ENCODE measurements at regions not wholly inside any gene's neighbourhood (a gene's known extent, or its start where the extent isn't known, plus 50 kb on each side); places are given as distances from the start of the nearest gene placed in this dataset.

GRCh38 chr1:30034627-30035521 is 688.5 kb downstream of the MATN1 start:
- H3K9me3 ChIP-seq: peaks cover 11% of the 10 kb centered on the region
- H3K36me3 ChIP-seq (ENCODE audit: low read depth): no peaks in the 10 kb centered on the region
- no peak for ATAC-seq
- DNase-seq: no peak
- H3K4me3 ChIP-seq: no peak overlapping the region
- intact Hi-C loops (cut with DNase I, micrococcal nuclease): no loop called here
- no peak for TF ChIP-seq CTCF (IDR thresholded peaks at IDR 0.05)
- H3K4me1 ChIP-seq (ENCODE audit: low read depth): peaks cover 4% of the 10 kb centered on the region

GRCh38 chr1:30034105-30034626 is 689.2 kb downstream of the MATN1 start:
- no peak for ATAC-seq
- no peaks in the 10 kb centered on the region for H3K36me3 ChIP-seq (ENCODE audit: low read depth)
- no peaks in the 10 kb centered on the region for H3K4me1 ChIP-seq (ENCODE audit: low read depth)
- H3K9me3 ChIP-seq: peaks cover 11% of the 10 kb centered on the region
- intact Hi-C loops (cut with DNase I, micrococcal nuclease): no loop called here
- DNase-seq: no peak
- TF ChIP-seq CTCF (IDR thresholded peaks at IDR 0.05): no peak
- no peak overlapping the region for H3K4me3 ChIP-seq

- Histone ChIP-seq H3K36me3 (ENCODE audit: low read depth) (no peaks in the 10 kb centered on the region), H3K9me3 (peaks cover 11% of the 10 kb centered on the region), H3K4me1 (ENCODE audit: low read depth) (no peaks in the 10 kb centered on the region), H3K4me3 (no peak overlapping the region)
- no peak for DNase-seq
- intact Hi-C loops (cut with DNase I, micrococcal nuclease): no loop called here
- no peak for ATAC-seq
- TF ChIP-seq CTCF (IDR thresholded peaks at IDR 0.05): no peak
These were observed 689.9 kb downstream of the MATN1 start for GRCh38 chr1:30033256-30034104.

- no peaks in the 10 kb centered on the region for H3K36me3 ChIP-seq (ENCODE audit: low read depth)
- intact Hi-C loops (cut with DNase I, micrococcal nuclease): no loop called here
- H3K4me3 ChIP-seq: no peak overlapping the region
- peaks cover 11% of the 10 kb centered on the region for H3K9me3 ChIP-seq
- ATAC-seq (no peak), DNase-seq (no peak)
- TF ChIP-seq CTCF (IDR thresholded peaks at IDR 0.05): no peak
- H3K4me1 ChIP-seq (ENCODE audit: low read depth): no peaks in the 10 kb centered on the region
These were observed 691.1 kb downstream of the MATN1 start for GRCh38 chr1:30032302-30032701.

GRCh38 chr1:30029677-30030076 is 693.7 kb downstream of the MATN1 start:
- ATAC-seq (no peak), DNase-seq (no peak)
- H3K4me3 ChIP-seq: no peak overlapping the region
- H3K4me1 ChIP-seq (ENCODE audit: low read depth): no peaks in the 10 kb centered on the region
- no peaks in the 10 kb centered on the region for H3K36me3 ChIP-seq (ENCODE audit: low read depth)
- intact Hi-C loops (cut with DNase I, micrococcal nuclease): no loop called here
- peaks cover 11% of the 10 kb centered on the region for H3K9me3 ChIP-seq
- TF ChIP-seq CTCF (IDR thresholded peaks at IDR 0.05): no peak

All from mucosa of descending colon (tissue), 3 donors.